HG02973 (cell line): ENCODE measurements at regions not wholly inside any gene's neighbourhood (a gene's known extent, or its start where the extent isn't known, plus 50 kb on each side); places are given as distances from the start of the nearest gene placed in this dataset.

Experiments
- ATAC-seq: cut with Tn5 transposase; IDR thresholded peaks from one replicate; pipeline ENCODE4 v1.9.1; 2021; ENCODE audit warnings: moderate library complexity; ENCODE audit not compliant: unreplicated experiment

DNA sequence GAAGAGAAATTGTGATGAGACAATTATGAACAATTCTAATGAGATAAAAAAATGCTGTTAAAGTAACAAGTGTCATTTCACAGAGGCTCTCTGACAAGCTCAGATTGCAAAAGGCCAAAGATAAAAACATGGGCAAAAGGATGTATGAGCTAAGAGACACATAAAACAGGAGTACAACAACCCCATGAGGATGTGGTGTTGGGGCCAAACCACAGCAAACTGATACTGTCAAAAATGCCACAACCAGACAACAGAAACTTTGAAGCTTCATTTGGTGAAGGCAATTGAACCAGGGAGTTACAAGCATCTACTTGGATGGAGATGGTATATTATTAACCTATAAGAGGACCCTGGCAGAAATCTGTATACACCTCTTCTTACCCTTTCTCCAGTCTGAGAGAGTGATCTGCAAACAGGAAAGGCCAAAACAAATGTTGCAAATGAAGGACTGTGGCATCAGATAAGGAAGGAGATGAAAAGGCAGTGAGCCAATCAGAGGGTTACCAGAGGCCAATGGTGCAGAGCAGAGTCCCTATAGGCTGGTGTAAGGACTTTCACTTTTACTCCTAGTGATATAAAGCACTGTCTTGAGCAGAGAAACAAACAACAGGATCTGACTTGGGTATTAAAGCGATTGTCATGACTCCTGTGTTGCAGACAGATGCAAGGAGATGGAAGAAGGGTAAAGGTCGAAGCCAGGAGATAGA is 659.0 kb downstream of the NTRK3 start:
- ATAC-seq, result peak; percentile 70

DNA sequence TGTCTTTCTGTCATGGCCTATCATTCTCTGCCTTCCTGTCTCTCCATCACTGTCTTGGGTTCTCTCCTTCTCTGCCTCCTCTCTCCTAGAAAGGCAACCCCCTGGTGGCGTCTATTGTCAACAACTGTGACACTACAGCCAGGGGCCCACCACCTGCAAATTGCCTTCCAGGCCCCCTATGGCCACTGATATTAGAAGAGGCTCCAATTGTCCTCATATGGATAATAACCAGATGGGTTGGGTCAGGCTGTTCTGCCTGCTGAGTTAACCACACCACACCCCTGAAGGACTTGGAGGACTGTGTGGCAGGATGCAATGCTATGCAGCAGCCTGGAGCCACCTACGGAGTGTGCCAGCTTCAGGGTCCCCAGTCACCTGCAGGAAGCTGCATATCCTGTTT is 665.0 kb downstream of the NTRK3 start:
- ATAC-seq, result no peak

GRCh38 chr15:87591042-87591441 is 665.5 kb downstream of the NTRK3 start:
- ATAC-seq, result no peak

DNA sequence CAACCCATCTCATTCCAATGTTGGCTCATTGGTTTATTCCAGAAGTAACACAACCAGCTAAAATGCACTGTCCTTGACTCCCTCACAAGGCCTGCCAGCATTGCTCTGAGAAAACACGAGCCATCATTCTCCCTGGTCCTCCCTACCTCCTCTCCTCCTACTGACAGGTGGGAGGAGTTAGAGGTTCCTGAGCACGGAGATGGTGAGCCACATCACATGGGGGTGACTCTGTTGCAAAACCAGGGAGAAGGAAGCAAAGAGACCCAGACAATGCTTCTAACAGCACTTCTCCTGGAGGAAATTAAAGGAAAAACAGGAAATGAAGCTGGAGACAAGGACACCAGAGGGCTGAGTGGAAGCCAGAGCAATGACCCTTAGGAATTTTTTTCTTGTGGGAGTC is 667.4 kb downstream of the NTRK3 start:
- ATAC-seq, result no peak

- no peak for ATAC-seq
These were observed 674.4 kb downstream of the NTRK3 start for GRCh38 chr15:87582169-87582568.

DNA sequence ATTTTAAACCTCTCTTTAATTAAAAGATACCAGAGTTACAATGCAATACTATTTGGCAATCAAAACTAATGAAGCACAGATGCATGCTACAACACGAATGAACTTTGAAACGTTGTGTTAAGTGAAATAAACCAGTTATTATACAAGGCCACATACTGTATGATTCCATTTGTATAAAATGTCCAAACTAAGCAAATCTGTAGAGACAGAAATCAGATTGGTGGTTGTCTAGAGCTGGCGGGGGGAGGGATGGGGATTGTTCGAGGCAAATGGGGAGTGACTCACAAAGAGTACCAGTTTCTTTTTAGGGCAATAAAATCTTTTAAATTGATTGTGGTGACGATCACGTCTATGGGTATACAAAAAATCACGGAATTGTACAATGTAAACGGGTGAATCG is 677.0 kb downstream of the NTRK3 start:
- no peak for ATAC-seq

DNA sequence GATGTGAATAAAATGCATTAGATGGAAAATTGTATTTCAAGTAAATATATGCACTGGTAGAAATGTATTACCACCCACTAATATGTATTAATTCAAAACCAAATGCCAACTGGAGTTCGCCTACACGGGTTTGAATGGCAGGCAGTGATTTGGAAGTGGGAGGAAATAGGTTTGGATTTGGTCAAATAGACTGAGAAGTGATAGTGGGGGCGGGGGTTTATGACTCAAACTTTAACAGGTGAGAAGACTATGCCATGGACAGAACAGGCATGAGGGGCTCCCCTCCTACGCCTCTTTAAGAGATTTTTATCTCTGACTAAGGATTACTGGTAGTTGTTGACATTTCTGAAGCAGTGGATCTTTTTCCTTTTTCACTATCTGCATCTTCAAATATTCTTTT is 677.8 kb downstream of the NTRK3 start:
- ATAC-seq, result no peak

GRCh38 chr15:87577336-87577735 is 679.2 kb downstream of the NTRK3 start:
- ATAC-seq, result no peak

DNA sequence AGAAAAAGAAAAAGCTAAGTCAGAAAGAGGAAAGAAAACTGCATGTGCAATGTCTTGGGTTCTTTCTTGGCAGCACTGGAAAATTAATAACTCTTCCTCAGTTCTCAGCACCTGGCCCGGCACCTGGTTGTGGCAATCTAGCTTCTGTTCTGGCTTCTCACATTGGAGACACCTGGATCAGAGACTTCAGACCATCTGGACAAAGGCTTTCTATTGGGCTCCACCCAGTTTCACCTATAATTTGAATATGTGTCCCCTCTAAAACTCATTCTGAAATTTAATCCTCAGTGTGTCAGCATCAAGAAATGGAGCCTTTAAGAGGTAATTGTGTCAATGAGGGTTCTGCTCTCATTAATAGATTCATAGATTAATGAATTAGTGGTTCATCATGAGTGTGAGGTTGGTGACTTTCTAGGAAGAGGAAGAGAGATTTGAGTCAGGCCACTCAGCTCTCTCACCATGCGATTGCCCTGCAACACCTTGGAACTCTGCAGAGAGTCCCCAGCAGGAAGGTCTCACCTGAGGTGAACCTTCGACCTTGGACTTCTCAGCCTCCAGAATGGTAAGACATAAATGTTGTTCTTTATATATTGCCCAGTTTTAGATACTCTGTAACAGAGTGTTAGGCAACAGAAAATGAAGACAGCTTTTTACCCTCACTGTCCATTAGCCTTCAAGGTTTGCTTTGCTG is 679.9 kb downstream of the NTRK3 start:
- ATAC-seq, result no peak

GRCh38 chr15:87575896-87576473 is 680.6 kb downstream of the NTRK3 start:
- no peak for ATAC-seq

DNA sequence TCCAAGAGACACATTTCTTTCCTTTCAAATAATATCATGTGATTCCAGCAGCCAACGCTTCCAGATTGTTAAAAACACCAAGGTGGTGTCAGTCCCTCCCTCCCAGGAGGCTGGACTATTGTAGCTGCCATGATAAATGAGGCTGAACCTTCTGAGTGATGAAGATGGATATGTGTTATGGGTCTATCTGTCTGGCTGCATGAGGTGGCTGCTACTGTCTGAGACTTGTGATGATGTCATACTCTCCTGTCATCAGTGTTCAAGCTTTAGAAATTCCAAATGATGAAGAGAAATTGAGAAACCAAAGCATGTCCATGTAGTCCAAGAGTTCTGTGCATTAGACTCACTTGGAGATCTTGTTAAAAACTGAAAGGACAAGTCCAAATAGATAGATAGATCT is 683.0 kb downstream of the NTRK3 start:
- ATAC-seq, result no peak

GRCh38 chr15:87573039-87573438 is 683.5 kb downstream of the NTRK3 start:
- ATAC-seq, result no peak

GRCh38 chr15:87572381-87572910 is 684.1 kb downstream of the NTRK3 start:
- ATAC-seq, result no peak

DNA sequence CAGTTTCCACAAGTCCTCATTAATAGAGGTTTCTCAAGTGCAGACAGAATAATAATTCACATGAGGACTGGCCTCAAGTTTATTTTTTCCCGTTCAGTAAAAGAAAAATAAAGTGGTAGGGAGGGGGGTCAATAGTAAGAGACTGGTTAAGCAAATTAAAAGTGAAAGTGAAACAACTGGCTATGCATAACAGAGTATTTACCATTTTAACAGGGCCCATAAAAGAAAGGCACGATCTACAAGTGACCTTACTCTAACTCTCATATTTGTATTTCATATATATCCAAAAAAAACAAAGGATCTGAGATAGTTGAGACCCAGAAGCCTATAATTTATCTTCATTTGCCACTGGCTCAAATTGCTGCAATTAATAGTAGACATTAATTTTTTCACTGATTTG is 686.3 kb downstream of the NTRK3 start:
- no peak for ATAC-seq

DNA sequence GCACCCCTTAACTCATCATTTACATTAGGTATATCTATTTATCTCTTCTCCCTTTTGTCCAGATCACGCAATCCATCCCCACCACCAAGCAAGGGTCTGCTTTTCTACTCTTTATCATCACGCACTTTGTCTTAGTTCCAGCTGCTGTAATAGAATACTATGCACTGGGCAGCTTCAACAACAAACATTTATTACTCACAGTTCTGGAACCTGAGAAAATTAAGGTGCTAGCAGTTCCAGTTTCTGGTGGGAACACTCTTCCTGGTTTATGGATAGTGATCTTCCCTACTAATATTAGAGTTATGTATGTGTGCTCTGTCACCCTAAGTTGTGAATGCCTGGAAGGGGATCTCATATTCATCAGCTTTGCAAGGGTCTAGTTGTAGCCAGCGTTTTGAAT is 687.0 kb downstream of the NTRK3 start:
- ATAC-seq, result no peak

DNA sequence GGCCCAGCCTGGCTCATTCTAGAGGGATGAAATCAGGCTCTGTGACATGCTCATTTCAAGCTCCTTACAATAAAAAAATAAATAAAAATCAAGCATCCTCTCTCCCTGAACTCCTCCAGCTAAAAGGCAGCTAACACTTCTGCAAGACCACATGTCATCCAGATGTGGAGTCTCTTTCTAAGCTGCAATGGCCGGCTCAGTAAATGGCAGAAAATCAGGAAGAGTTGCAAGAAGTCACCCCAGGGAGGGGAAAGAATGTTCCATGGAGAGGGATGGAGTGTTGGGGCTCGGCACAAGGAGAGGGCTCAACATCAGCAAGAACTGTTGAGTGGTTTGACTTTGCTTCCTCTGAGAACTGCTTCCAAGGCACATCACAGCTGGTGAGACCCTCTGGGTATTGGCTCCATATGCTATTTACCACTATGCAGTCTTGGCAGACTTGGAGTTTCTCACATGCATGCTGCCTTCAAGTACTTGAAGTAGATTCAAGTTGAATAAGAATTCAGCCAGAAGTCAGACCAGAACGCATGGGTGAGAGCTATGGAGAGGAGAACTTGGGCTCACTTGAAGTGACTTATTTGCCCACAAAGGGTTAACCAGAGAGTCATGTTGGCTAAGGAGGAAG is 689.0 kb downstream of the NTRK3 start:
- no peak for ATAC-seq

DNA sequence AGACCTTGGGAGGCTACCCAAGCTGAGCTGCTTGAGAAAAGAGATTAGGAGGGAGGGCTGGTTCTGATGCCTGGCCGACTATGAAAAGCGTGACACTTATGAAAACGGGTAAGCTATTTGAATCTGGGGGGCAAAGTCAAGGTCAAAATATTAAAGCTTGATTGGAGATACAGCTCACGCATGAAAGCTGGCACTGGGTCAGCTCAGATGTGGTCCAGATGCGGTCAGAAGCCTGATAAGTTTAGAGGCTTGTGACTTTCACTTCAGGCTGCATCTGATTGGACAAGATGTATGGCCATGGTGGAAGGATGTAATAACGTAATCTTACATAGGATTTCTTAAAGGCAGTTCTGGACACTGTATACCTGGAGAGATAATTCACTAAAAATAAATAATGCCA is 690.3 kb downstream of the NTRK3 start:
- ATAC-seq, result no peak

DNA sequence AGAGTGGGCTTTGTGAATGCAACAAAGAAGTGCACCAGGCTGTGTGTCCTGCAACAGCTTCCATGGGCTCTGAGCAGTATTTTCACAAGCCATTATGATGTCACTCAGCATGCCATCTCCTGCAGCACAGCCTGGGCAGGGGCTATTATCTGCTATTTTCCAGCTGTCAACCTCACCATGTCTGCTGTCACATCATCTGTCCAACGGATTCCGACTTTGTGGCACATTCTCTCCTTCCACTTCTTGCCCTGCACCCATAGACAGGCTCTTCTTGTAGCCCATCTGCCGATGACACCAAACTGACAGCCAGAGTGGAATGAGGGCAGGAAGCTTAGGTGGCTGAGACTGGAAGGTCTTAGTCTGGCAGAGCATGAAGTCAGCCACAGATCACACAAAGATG is 691.9 kb downstream of the NTRK3 start:
- ATAC-seq, result no peak

DNA sequence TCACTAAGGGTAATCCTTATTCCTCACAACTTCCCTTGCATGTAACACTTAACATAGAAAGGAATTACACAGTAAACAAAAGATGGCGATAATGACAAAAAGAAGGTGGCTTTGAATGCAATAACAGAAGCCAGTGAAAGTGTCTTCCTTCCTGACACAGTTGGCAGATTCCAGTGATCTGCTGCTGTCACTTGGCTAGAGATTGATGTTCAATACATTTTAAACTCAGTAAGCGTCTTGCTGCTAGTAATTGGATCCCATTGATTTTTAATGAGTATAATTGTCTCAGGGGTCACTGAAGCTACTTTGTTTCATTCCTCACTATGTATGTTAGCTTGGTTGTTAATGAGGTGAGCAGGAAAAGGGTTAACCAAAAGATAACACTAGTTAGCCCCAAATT is 692.7 kb downstream of the NTRK3 start:
- no peak for ATAC-seq

DNA sequence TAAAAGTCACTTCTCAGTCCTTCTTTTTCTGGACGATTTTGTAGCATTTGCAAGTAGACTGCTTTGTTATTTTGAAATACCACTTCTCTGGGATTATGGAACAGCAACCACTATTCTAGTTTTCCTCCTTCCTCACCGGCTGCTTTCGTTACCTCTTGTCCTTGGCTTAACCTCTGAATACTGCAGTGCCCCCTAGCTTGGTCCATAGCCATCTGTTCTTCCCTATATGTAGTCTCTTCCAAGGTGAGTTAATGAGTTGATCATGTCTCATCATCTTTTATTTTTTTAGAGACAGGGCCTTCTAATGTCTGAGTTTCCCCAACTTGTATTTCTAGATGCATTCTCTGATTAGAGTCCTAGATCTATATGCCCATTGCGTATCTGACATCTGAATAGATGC is 694.3 kb downstream of the NTRK3 start:
- no peak for ATAC-seq

GRCh38 chr15:87561641-87562040 is 694.9 kb downstream of the NTRK3 start:
- no peak for ATAC-seq

DNA sequence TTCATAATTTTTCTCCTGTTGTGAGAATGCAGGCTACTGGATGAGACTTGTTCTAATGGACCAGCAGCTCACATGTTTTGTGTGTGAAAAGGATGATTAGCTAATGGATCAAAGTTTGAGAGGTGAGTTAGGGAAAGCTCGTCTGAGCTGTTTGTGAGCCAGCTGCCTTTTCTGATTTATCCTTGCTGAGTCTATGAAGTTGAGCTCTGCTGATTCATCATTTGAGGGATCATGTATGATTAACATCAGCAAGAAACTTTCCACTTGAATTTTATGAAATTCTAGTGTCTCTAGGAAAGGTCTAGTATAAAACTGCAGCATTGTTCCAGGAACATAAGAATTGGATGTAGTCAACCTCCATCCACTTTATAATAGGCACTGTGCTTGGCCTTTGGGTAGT is 698.7 kb downstream of the NTRK3 start:
- no peak for ATAC-seq
